Activated T-helper 1 cell treated with anti-CD3 and anti-CD28 coated beads, Interleukin-12 subunit alpha, Interleukin-12 subunit beta, Interleukin-2, Interleukin-4 antibody, amounts not matched to agents 30 ng/mL and 10 ng/mL and 1 ng/mL, durations not matched to agents 14 hours and 24 hours and 36 hours (primary cell): ENCODE measurements at regions not wholly inside any gene's neighbourhood (a gene's known extent, or its start where the extent isn't known, plus 50 kb on each side); places are given as distances from the start of the nearest gene placed in this dataset.

Experiments used
- DNase-seq: peaks from one replicate; pipeline ENCODE4 v3.0.0; 2021; ENCODE audit warnings: low spot score
- H3K27ac Mint-ChIP-seq: one replicate; pipeline ENCODE4 v1.8.0; 2021; ENCODE audit warnings: mild to moderate bottlenecking, mixed read lengths
- H3K27me3 Mint-ChIP-seq: one replicate; pipeline ENCODE4 v1.8.0; 2022; ENCODE audit warnings: mild to moderate bottlenecking, moderate library complexity, mixed read lengths; ENCODE audit not compliant: insufficient read depth
- H3K36me3 Mint-ChIP-seq: one replicate; pipeline ENCODE4 v1.8.0; 2021; ENCODE audit warnings: low read depth, mixed read lengths
- H3K4me1 Mint-ChIP-seq: one replicate; pipeline ENCODE4 v1.8.0; 2021; ENCODE audit warnings: low read depth, mixed read lengths
- H3K4me3 Mint-ChIP-seq: one replicate; pipeline ENCODE4 v1.8.0; 2021; ENCODE audit warnings: mild to moderate bottlenecking, moderate library complexity, mixed read lengths
- H3K9me3 Mint-ChIP-seq: one replicate; pipeline ENCODE4 v1.8.0; 2021; ENCODE audit warnings: mixed read lengths
- intact Hi-C: fragments of 100-400 bp; cut with micrococcal nuclease; formaldehyde crosslinking; loops from one replicate; pipeline ENCODE4 v1.15.1; 2024

GRCh38 chr1:82807563-82807962, 1006.8 kb downstream of the ADGRL2 start:
- no peak for DNase-seq
- no peaks in the 10 kb centered on the region for H3K36me3 Mint-ChIP-seq
- no peaks in the 10 kb centered on the region for H3K4me1 Mint-ChIP-seq
- intact Hi-C loops = no loop called here
- H3K27me3 Mint-ChIP-seq = peaks cover 8% of the 10 kb centered on the region
- no peaks in the 10 kb centered on the region for H3K9me3 Mint-ChIP-seq
- H3K4me3 Mint-ChIP-seq = no peak overlapping the region
- H3K27ac Mint-ChIP-seq = no peak overlapping the region

GRCh38 chr1:82806133-82806532, 1005.4 kb downstream of the ADGRL2 start:
- DNase-seq = no peak
- no peaks in the 10 kb centered on the region for H3K36me3 Mint-ChIP-seq
- no peak overlapping the region for H3K4me3 Mint-ChIP-seq
- no peaks in the 10 kb centered on the region for H3K9me3 Mint-ChIP-seq
- intact Hi-C loops = no loop called here
- H3K27ac Mint-ChIP-seq = no peak overlapping the region
- peaks cover 8% of the 10 kb centered on the region for H3K27me3 Mint-ChIP-seq
- no peaks in the 10 kb centered on the region for H3K4me1 Mint-ChIP-seq

GRCh38 chr1:82801176-82801575, 1000.4 kb downstream of the ADGRL2 start:
- no peaks in the 10 kb centered on the region for H3K4me1 Mint-ChIP-seq
- DNase-seq = no peak
- no peaks in the 10 kb centered on the region for H3K27me3 Mint-ChIP-seq
- H3K4me3 Mint-ChIP-seq = no peak overlapping the region
- no peaks in the 10 kb centered on the region for H3K36me3 Mint-ChIP-seq
- no peak overlapping the region for H3K27ac Mint-ChIP-seq
- H3K9me3 Mint-ChIP-seq = peaks cover 12% of the 10 kb centered on the region
- intact Hi-C loops = no loop called here

- no peaks in the 10 kb centered on the region for H3K27me3 Mint-ChIP-seq
- H3K4me1 Mint-ChIP-seq = no peaks in the 10 kb centered on the region
- H3K9me3 Mint-ChIP-seq = peaks cover 12% of the 10 kb centered on the region
- H3K36me3 Mint-ChIP-seq = no peaks in the 10 kb centered on the region
- intact Hi-C loops = no loop called here
- H3K27ac Mint-ChIP-seq = no peak overlapping the region
- H3K4me3 Mint-ChIP-seq = no peak overlapping the region
- DNase-seq = no peak
Measured at GRCh38 chr1:82800721-82801120, 1000.0 kb downstream of the ADGRL2 start.

- DNase-seq = no peak
- Mint-ChIP-seq H3K36me3 (no peaks in the 10 kb centered on the region), H3K27me3 (no peaks in the 10 kb centered on the region), H3K9me3 (peaks cover 12% of the 10 kb centered on the region), H3K27ac (no peak overlapping the region), H3K4me3 (no peak overlapping the region), H3K4me1 (no peaks in the 10 kb centered on the region)
- intact Hi-C loops = no loop called here
Measured at GRCh38 chr1:82799261-82799660, 998.5 kb downstream of the ADGRL2 start.

- Mint-ChIP-seq H3K27ac (no peak overlapping the region), H3K9me3 (peaks cover 25% of the 10 kb centered on the region), H3K4me3 (no peak overlapping the region), H3K4me1 (no peaks in the 10 kb centered on the region), H3K36me3 (no peaks in the 10 kb centered on the region), H3K27me3 (peaks cover 3% of the 10 kb centered on the region)
- intact Hi-C loops = no loop called here
- DNase-seq = no peak
Measured at GRCh38 chr1:82795508-82796149, 994.9 kb downstream of the ADGRL2 start.

GRCh38 chr1:82792151-82792550, 991.4 kb downstream of the ADGRL2 start:
- DNase-seq = no peak
- no peaks in the 10 kb centered on the region for H3K36me3 Mint-ChIP-seq
- peaks cover 15% of the 10 kb centered on the region for H3K9me3 Mint-ChIP-seq
- intact Hi-C loops = no loop called here
- H3K27me3 Mint-ChIP-seq = peaks cover 3% of the 10 kb centered on the region
- H3K27ac Mint-ChIP-seq = no peak overlapping the region
- no peaks in the 10 kb centered on the region for H3K4me1 Mint-ChIP-seq
- no peak overlapping the region for H3K4me3 Mint-ChIP-seq

GRCh38 chr1:82790556-82790955, 989.8 kb downstream of the ADGRL2 start:
- peaks cover 3% of the 10 kb centered on the region for H3K27me3 Mint-ChIP-seq
- peaks cover 15% of the 10 kb centered on the region for H3K9me3 Mint-ChIP-seq
- no peaks in the 10 kb centered on the region for H3K4me1 Mint-ChIP-seq
- intact Hi-C loops = no loop called here
- no peak overlapping the region for H3K27ac Mint-ChIP-seq
- no peak for DNase-seq
- no peaks in the 10 kb centered on the region for H3K36me3 Mint-ChIP-seq
- no peak overlapping the region for H3K4me3 Mint-ChIP-seq

GRCh38 chr1:82788660-82789059, 987.9 kb downstream of the ADGRL2 start:
- DNase-seq = no peak
- H3K9me3 Mint-ChIP-seq = peaks cover 15% of the 10 kb centered on the region
- intact Hi-C loops = no loop called here
- H3K4me3 Mint-ChIP-seq = no peak overlapping the region
- H3K36me3 Mint-ChIP-seq = no peaks in the 10 kb centered on the region
- H3K27ac Mint-ChIP-seq = no peak overlapping the region
- H3K4me1 Mint-ChIP-seq = no peaks in the 10 kb centered on the region
- H3K27me3 Mint-ChIP-seq = peaks cover 3% of the 10 kb centered on the region

GRCh38 chr1:82788038-82788437, 987.3 kb downstream of the ADGRL2 start:
- H3K9me3 Mint-ChIP-seq = peaks cover 15% of the 10 kb centered on the region
- H3K36me3 Mint-ChIP-seq = no peaks in the 10 kb centered on the region
- no peak overlapping the region for H3K27ac Mint-ChIP-seq
- H3K4me3 Mint-ChIP-seq = no peak overlapping the region
- intact Hi-C loops = no loop called here
- no peaks in the 10 kb centered on the region for H3K4me1 Mint-ChIP-seq
- H3K27me3 Mint-ChIP-seq = peaks cover 3% of the 10 kb centered on the region
- no peak for DNase-seq

- Mint-ChIP-seq H3K4me3 (no peak overlapping the region), H3K4me1 (no peaks in the 10 kb centered on the region), H3K27me3 (peaks cover 1% of the 10 kb centered on the region), H3K9me3 (peaks cover 12% of the 10 kb centered on the region), H3K36me3 (no peaks in the 10 kb centered on the region), H3K27ac (no peak overlapping the region)
- no peak for DNase-seq
- intact Hi-C loops = no loop called here
Measured at GRCh38 chr1:82786883-82787282, 986.1 kb downstream of the ADGRL2 start.

GRCh38 chr1:82785268-82785790, 984.6 kb downstream of the ADGRL2 start:
- H3K4me1 Mint-ChIP-seq = no peaks in the 10 kb centered on the region
- intact Hi-C loops = no loop called here

GRCh38 chr1:82783044-82783443, 982.3 kb downstream of the ADGRL2 start:
- Mint-ChIP-seq H3K4me3 (no peak overlapping the region), H3K36me3 (no peaks in the 10 kb centered on the region), H3K9me3 (no peaks in the 10 kb centered on the region), H3K27me3 (no peaks in the 10 kb centered on the region), H3K27ac (no peak overlapping the region), H3K4me1 (no peaks in the 10 kb centered on the region)
- intact Hi-C loops = no loop called here
- DNase-seq = no peak

More at GRCh38 chr1:82785268-82785790, 984.6 kb downstream of the ADGRL2 start:
- no peaks in the 10 kb centered on the region for H3K9me3 Mint-ChIP-seq
- no peak overlapping the region for H3K27ac Mint-ChIP-seq
- H3K36me3 Mint-ChIP-seq = no peaks in the 10 kb centered on the region
- no peaks in the 10 kb centered on the region for H3K27me3 Mint-ChIP-seq
- no peak overlapping the region for H3K4me3 Mint-ChIP-seq
- no peak for DNase-seq

GRCh38 chr1:82782599-82782998, 981.9 kb downstream of the ADGRL2 start:
- Mint-ChIP-seq H3K4me1 (no peaks in the 10 kb centered on the region), H3K27me3 (no peaks in the 10 kb centered on the region), H3K9me3 (no peaks in the 10 kb centered on the region), H3K4me3 (no peak overlapping the region), H3K27ac (no peak overlapping the region), H3K36me3 (no peaks in the 10 kb centered on the region)
- intact Hi-C loops = no loop called here
- no peak for DNase-seq
